ENCODE measurements at regions not wholly inside any gene's neighbourhood (a gene's known extent, or its start where the extent isn't known, plus 50 kb on each side); places are given as distances from the start of the nearest gene placed in this dataset.
A peak's percentile ranks its signal among the peaks of the same experiment; 100 is the strongest.

- Mint-ChIP-seq H3K27me3 (ENCODE audit: insufficient read depth) (no peaks in the 10 kb centered on the region; the same call in 1 of the 2 replicates), H3K36me3 (ENCODE audit: low read depth) (peaks cover 7% of the 10 kb centered on the region), H3K9me3 (peaks cover 30% of the 10 kb centered on the region), H3K4me1 (ENCODE audit: low read depth) (peaks cover 50% of the 10 kb centered on the region), H3K4me3 (0 out of 2 replicates have a peak overlapping the region, but pooled peaks have one; percentile 15), H3K27ac (peak overlapping the region; percentile 64)
- no peak for TF ChIP-seq CTCF (IDR thresholded peaks at IDR 0.05)
- peak; percentile 15 for DNase-seq
Measured at GRCh38 chr4:105092768-105093167, 53.9 kb upstream of the TET2 start.

DNA sequence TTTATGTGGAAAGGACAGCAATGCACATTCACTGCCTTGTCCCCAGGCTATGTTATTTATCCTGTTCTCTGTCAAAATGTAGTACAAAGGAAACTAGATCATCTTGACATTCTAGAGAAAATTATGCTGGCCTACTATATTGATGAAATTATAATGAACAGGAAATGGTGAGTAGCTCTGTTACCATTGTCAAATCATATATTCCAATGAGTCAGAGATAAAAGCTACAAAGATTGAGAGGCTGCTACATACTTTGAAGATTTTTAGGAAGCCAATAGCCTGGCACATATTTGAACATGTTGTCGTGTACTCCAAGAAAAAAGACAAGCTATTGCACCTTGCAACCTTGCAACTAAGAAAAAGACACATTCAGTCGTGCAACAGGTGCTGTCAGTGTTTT, 52.7 kb upstream of the TET2 start:
- no peak for DNase-seq
- peaks cover 41% of the 10 kb centered on the region for H3K9me3 Mint-ChIP-seq
- no peak overlapping the region for H3K4me3 Mint-ChIP-seq
- no peak for TF ChIP-seq CTCF (IDR thresholded peaks at IDR 0.05)
- peaks cover 11% of the 10 kb centered on the region for H3K36me3 Mint-ChIP-seq (ENCODE audit: low read depth)
- H3K27me3 Mint-ChIP-seq (ENCODE audit: insufficient read depth), result no peaks in the 10 kb centered on the region
- no peak overlapping the region for H3K27ac Mint-ChIP-seq
- peaks cover 38% of the 10 kb centered on the region for H3K4me1 Mint-ChIP-seq (ENCODE audit: low read depth)
